HG02852 (cell line): ENCODE measurements at regions not wholly inside any gene's neighbourhood (a gene's known extent, or its start where the extent isn't known, plus 50 kb on each side); places are given as distances from the start of the nearest gene placed in this dataset.
A peak's percentile ranks its signal among the peaks of the same experiment; 100 is the strongest.
"Not testable (repeated sequence)": the region's sequence is repeated elsewhere in the genome, so short reads cannot be mapped to it uniquely, and the experiment has no call there.

Experiments
- ATAC-seq: cut with Tn5 transposase; IDR thresholded peaks from one replicate; pipeline ENCODE4 v1.9.1; 2021; ENCODE audit warnings: mild to moderate bottlenecking, moderate library complexity; ENCODE audit not compliant: unreplicated experiment

GRCh38 chr1:67525053-67525760 lies 95.0 kb upstream of the SERBP1 start:
- ATAC-seq = no peak

- no peak for ATAC-seq
These were observed 97.9 kb upstream of the SERBP1 start for GRCh38 chr1:67528141-67528540.

- ATAC-seq = no peak
These were observed 99.9 kb upstream of the SERBP1 start for GRCh38 chr1:67530071-67530470.

- ATAC-seq = peak; percentile 72
These were observed 102.4 kb upstream of the SERBP1 start for GRCh38 chr1:67532452-67533216.

- no peak for ATAC-seq
These were observed 104.4 kb upstream of the SERBP1 start for GRCh38 chr1:67534627-67535065.

- peak; percentile 72 for ATAC-seq
These were observed 105.3 kb upstream of the SERBP1 start for GRCh38 chr1:67535474-67535873.

- ATAC-seq = no peak
These were observed 106.9 kb upstream of the SERBP1 start for GRCh38 chr1:67536957-67537666.

- ATAC-seq = no peak
These were observed 107.4 kb upstream of the SERBP1 start for GRCh38 chr1:67537667-67538018.

- no peak for ATAC-seq
These were observed 110.0 kb upstream of the SERBP1 start for GRCh38 chr1:67540025-67540732.

- no peak for ATAC-seq
These were observed 110.5 kb upstream of the SERBP1 start for GRCh38 chr1:67540733-67541125.

GRCh38 chr1:67542747-67543146 lies 112.5 kb upstream of the SERBP1 start:
- no peak for ATAC-seq

- ATAC-seq = no peak
These were observed 114.7 kb upstream of the SERBP1 start for GRCh38 chr1:67544921-67545320.

- ATAC-seq = no peak
These were observed 115.2 kb upstream of the SERBP1 start for GRCh38 chr1:67545364-67545763.

- ATAC-seq = no peak
These were observed 121.2 kb upstream of the SERBP1 start for GRCh38 chr1:67551375-67551774.

- no peak for ATAC-seq
These were observed 122.1 kb upstream of the SERBP1 start for GRCh38 chr1:67552336-67552759.

GRCh38 chr1:67554204-67554603 lies 124.0 kb upstream of the SERBP1 start:
- ATAC-seq = not testable (repeated sequence)

- no peak for ATAC-seq
These were observed 125.5 kb upstream of the SERBP1 start for GRCh38 chr1:67555461-67556296.

- ATAC-seq = no peak
These were observed 126.2 kb upstream of the SERBP1 start for GRCh38 chr1:67556297-67556900.

- no peak for ATAC-seq
These were observed 127.1 kb upstream of the GADD45A start for GRCh38 chr1:67557696-67558448.
